H1 (cell line): ENCODE measurements at regions not wholly inside any gene's neighbourhood (a gene's known extent, or its start where the extent isn't known, plus 50 kb on each side); places are given as distances from the start of the nearest gene placed in this dataset.

Source experiments
- CHD7 ChIP-seq: fragments of 300-600 bp; sonication (generic); IDR thresholded peaks from 2 replicates; pipeline ENCODE4 v1.7.1; 2012; ENCODE audit warnings: low read length, moderate library complexity, mild to moderate bottlenecking, inconsistent platforms; ENCODE audit not compliant: insufficient replicate concordance
- EP300 ChIP-seq, 2 experiments: IDR thresholded peaks; 1 replicate in 1 of 2; 2 replicates in 1 of 2; pipeline ENCODE4 v1.6.1; 2011 to 2012; ENCODE audit warnings: low read depth in 2 of 2, low read length in 2 of 2, mild to moderate bottlenecking in 2 of 2, borderline replicate concordance in 1 of 2, inconsistent platforms in 1 of 2, moderate library complexity in 1 of 2
- HDAC2 ChIP-seq, 2 experiments: fragments of 300-600 bp in 1 of 2; sonication (generic) in 1 of 2; IDR thresholded peaks; 2 replicates each; pipeline ENCODE4 v1.6.1; 2011 to 2012; ENCODE audit warnings: low read depth in 2 of 2, low read length in 2 of 2, mild to moderate bottlenecking in 2 of 2, moderate library complexity in 2 of 2, borderline replicate concordance in 1 of 2, inconsistent platforms in 1 of 2
- HDAC6 ChIP-seq: IDR thresholded peaks from one replicate; pipeline ENCODE4 v1.7.1; 2012; ENCODE audit warnings: low read depth, mild to moderate bottlenecking, inconsistent platforms, low read length, moderate library complexity
- KDM1A ChIP-seq: fragments of 200-600, 300-600 bp; sonication (generic); IDR thresholded peaks from 2 replicates; pipeline ENCODE4 v1.7.1; 2016; ENCODE audit warnings: mild to moderate bottlenecking, low read length, borderline replicate concordance
- KDM5A ChIP-seq: fragments of 200-600 bp; IDR thresholded peaks from 2 replicates; pipeline ENCODE4 v1.7.1; 2012; ENCODE audit warnings: mild to moderate bottlenecking, low read length, inconsistent platforms, mixed read lengths
- SP4 ChIP-seq: IDR thresholded peaks from 2 replicates; pipeline ENCODE4 v1.6.1; 2012; ENCODE audit warnings: low read length, inconsistent platforms
- TBP ChIP-seq: IDR thresholded peaks from 2 replicates; pipeline ENCODE4 v1.6.1; 2011; ENCODE audit warnings: low read depth, low read length, improper control_type of control experiment

DNA sequence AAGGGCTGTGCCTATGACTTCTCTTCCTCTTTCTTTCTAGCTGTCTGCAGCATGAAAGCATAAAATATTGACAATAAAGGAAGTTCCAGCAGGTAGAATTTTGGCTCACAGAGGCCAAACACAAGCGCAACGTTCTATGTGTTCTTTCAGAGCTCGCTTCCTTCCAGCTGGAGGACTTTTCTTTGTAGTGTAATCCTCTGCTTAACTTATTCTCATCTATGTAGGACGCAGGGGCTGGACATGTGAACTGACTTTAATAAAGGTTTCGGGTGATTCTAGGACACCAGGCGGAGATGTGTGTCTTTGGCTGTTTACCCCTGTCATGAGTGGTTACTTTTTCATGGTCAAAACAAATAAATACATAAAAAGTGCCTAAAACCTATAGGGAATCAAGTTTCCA, 191.5 kb upstream of the MAF start (continued):
- TF ChIP-seq CHD7 (no peak), SP4 (no peak), HDAC2 (IDR thresholded peaks at IDR 0.05; ENCODE audit: borderline replicate concordance in 1 of 2, low read depth in 2 of 2, low read length in 2 of 2) (no peak), HDAC6 (no peak), TBP (no peak), KDM5A (no peak), KDM1A (no peak), EP300 (IDR thresholded peaks at IDR 0.05; ENCODE audit: borderline replicate concordance in 1 of 2, low read depth in 2 of 2, low read length in 2 of 2) (no peak)
